ENCODE measurements at regions not wholly inside any gene's neighbourhood (a gene's known extent, or its start where the extent isn't known, plus 50 kb on each side); places are given as distances from the start of the nearest gene placed in this dataset.

DNA sequence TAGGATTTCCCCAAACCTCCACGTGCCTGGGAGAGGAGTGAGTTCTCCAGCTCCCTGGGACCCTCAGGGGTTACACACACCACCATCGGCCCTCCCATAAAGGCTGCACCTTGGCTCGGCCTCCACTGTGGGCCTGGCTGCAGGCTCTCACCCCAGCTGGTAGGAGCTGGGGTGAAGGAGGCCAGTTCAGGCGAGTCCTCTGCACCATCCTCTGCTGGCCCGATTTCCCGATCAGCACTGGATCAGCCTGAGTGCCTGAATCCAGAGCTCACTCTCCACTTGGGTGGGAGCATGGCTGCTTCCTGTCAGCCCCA, 115.1 kb upstream of the RET start:
- no peak overlapping the region for H3K27ac ChIP-seq (ENCODE audit: poor library complexity, severe bottlenecking)
- no peaks in the 10 kb centered on the region for H3K4me1 ChIP-seq (ENCODE audit: insufficient read depth, poor library complexity, severe bottlenecking)
- DNase-seq (ENCODE audit: low spot score): peak; percentile 42
- H3K36me3 ChIP-seq (ENCODE audit: low read depth): no peaks in the 10 kb centered on the region
- ATAC-seq (ENCODE audit: low read depth): no peak
- H3K4me3 ChIP-seq (ENCODE audit: severe bottlenecking): no peak overlapping the region
- TF ChIP-seq, protein P1, sequence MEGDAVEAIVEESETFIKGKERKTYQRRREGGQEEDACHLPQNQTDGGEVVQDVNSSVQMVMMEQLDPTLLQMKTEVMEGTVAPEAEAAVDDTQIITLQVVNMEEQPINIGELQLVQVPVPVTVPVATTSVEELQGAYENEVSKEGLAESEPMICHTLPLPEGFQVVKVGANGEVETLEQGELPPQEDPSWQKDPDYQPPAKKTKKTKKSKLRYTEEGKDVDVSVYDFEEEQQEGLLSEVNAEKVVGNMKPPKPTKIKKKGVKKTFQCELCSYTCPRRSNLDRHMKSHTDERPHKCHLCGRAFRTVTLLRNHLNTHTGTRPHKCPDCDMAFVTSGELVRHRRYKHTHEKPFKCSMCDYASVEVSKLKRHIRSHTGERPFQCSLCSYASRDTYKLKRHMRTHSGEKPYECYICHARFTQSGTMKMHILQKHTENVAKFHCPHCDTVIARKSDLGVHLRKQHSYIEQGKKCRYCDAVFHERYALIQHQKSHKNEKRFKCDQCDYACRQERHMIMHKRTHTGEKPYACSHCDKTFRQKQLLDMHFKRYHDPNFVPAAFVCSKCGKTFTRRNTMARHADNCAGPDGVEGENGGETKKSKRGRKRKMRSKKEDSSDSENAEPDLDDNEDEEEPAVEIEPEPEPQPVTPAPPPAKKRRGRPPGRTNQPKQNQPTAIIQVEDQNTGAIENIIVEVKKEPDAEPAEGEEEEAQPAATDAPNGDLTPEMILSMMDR (IDR thresholded peaks at IDR 0.05; ENCODE audit: poor library complexity, severe bottlenecking): no peak
- no peaks in the 10 kb centered on the region for H3K9me3 ChIP-seq (ENCODE audit: severe bottlenecking)
- H3K27me3 ChIP-seq (ENCODE audit: insufficient read depth, poor library complexity, severe bottlenecking): no peaks in the 10 kb centered on the region

DNA sequence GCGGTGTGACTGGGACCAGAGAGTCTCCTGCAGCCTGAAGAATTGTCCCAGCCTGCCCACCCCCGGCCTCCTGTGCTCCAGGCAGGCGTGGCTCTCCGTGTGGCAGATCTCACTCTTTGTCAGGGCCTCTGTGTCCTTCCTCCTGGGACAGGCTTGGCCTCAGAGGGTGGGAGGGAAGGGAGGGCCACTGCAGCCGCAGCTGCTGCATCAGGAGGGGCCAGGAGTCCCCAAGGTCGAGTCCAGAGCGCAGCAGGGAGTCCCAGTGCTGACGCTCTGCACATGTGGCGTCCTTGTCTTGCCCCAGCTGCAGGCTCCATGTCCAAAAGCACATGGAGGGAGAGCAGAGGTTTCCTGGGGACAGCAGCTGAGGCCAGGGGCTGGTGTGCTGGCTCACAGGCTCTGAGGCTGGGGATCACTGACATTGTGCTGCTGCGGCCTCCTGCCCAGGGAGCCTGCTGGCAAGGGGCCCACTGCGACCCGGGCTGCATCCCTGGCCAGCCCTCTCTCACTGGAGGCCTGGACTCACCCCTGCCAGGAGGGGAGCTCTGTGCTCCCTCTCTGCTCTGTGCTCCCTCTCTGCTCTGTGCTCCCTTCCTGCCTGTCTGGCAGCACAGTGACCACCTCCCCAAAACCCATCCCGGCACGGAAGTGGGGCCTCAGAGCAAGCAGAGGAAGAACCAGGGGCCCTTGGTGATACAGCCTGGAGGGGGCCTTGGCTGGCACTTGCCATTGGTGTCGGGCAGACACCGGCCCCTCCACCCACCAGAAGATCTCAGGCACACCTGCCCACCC, 114.6 kb upstream of the RET start:
- DNase-seq (ENCODE audit: low spot score) (peak; percentile 33), ATAC-seq (ENCODE audit: low read depth) (no peak)
- TF ChIP-seq, protein P1 (IDR thresholded peaks at IDR 0.05; ENCODE audit: poor library complexity, severe bottlenecking): no peak
- no peaks in the 10 kb centered on the region for H3K27me3 ChIP-seq (ENCODE audit: insufficient read depth, poor library complexity, severe bottlenecking)
- no peak overlapping the region for H3K4me3 ChIP-seq (ENCODE audit: severe bottlenecking)
- no peaks in the 10 kb centered on the region for H3K4me1 ChIP-seq (ENCODE audit: insufficient read depth, poor library complexity, severe bottlenecking)
- H3K27ac ChIP-seq (ENCODE audit: poor library complexity, severe bottlenecking): no peak overlapping the region
- H3K36me3 ChIP-seq (ENCODE audit: low read depth): no peaks in the 10 kb centered on the region
- no peaks in the 10 kb centered on the region for H3K9me3 ChIP-seq (ENCODE audit: severe bottlenecking)

DNA sequence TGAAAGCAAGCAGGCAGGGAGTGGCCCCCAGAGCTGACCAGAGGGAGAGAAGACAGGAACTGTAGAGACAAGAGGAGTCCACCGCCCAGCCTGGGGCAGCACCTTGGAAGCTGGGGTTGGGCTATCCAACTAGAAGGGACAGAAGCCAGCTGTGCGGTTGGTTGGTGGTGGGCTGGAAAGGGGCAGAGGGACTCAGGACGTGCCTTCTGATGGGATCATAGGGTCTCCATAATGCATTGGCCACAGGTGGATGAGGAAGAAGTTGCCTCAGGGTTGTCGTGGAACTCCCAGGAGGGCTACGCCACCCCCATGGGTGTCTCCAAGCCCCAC, 114.0 kb upstream of the RET start:
- ATAC-seq (ENCODE audit: low read depth): no peak
- H3K27ac ChIP-seq (ENCODE audit: poor library complexity, severe bottlenecking): no peak overlapping the region

DNA sequence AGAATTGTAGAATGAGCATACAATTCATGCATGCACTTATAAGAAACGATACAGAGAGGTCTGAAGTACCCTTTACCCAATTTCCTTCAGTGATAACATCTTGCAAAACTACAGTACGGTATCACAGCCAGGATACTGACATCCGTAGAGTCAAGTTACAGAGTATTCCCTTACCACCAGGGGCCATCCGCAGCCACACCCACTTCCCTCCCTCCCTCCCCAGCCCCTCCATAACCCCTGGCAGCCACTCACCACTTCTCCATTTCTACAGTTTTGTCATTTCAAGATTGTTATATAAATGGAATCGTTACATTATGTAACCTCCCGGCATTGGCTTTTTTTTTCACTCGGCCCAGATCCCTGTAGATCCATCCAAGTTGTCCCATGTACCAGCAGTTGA, 113.6 kb upstream of the RET start:
- DNase-seq (ENCODE audit: low spot score): no peak
- no peak for ATAC-seq (ENCODE audit: low read depth)
- no peak overlapping the region for H3K4me3 ChIP-seq (ENCODE audit: severe bottlenecking)
- no peaks in the 10 kb centered on the region for H3K27me3 ChIP-seq (ENCODE audit: insufficient read depth, poor library complexity, severe bottlenecking)
- H3K27ac ChIP-seq (ENCODE audit: poor library complexity, severe bottlenecking): no peak overlapping the region
- TF ChIP-seq, protein P1 (IDR thresholded peaks at IDR 0.05; ENCODE audit: poor library complexity, severe bottlenecking): no peak
- no peaks in the 10 kb centered on the region for H3K9me3 ChIP-seq (ENCODE audit: severe bottlenecking)
- H3K36me3 ChIP-seq (ENCODE audit: low read depth): no peaks in the 10 kb centered on the region
- H3K4me1 ChIP-seq (ENCODE audit: insufficient read depth, poor library complexity, severe bottlenecking): no peaks in the 10 kb centered on the region

More for the DNA sequence above, 114.0 kb upstream of the RET start:
- Histone ChIP-seq H3K27me3 (ENCODE audit: insufficient read depth, poor library complexity, severe bottlenecking) (no peaks in the 10 kb centered on the region), H3K4me3 (ENCODE audit: severe bottlenecking) (no peak overlapping the region), H3K36me3 (ENCODE audit: low read depth) (no peaks in the 10 kb centered on the region), H3K9me3 (ENCODE audit: severe bottlenecking) (no peaks in the 10 kb centered on the region), H3K4me1 (ENCODE audit: insufficient read depth, poor library complexity, severe bottlenecking) (no peaks in the 10 kb centered on the region)
- DNase-seq (ENCODE audit: low spot score): peak; percentile 35
- TF ChIP-seq, protein P1 (IDR thresholded peaks at IDR 0.05; ENCODE audit: poor library complexity, severe bottlenecking): no peak

DNA sequence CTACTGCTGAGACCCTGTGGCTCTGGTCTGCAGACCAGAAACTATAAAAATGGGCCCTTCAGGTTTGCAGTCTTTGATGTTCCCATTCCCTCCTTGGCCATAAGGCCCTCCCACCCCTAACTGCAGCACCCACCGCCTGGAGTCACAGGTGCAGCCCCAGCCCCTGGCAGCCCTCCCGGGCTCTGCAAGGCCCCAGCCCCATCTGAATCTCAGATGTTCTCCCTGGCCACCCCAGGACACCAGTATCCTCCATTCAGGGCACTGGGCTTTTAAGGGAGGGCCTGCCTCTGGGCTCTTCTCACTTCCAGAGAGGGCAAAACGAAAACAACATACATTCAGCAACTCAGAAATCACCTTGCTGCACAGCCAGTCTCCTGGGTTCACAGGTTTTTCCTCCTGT, 107.7 kb upstream of the RET start:
- Histone ChIP-seq H3K4me1 (ENCODE audit: insufficient read depth, poor library complexity, severe bottlenecking) (no peaks in the 10 kb centered on the region), H3K36me3 (ENCODE audit: low read depth) (no peaks in the 10 kb centered on the region), H3K4me3 (ENCODE audit: severe bottlenecking) (no peak overlapping the region), H3K27ac (ENCODE audit: poor library complexity, severe bottlenecking) (no peak overlapping the region), H3K9me3 (ENCODE audit: severe bottlenecking) (no peaks in the 10 kb centered on the region), H3K27me3 (ENCODE audit: insufficient read depth, poor library complexity, severe bottlenecking) (no peaks in the 10 kb centered on the region)
- TF ChIP-seq, protein P1 (IDR thresholded peaks at IDR 0.05; ENCODE audit: poor library complexity, severe bottlenecking): no peak
- peak; percentile 14 for DNase-seq (ENCODE audit: low spot score)
- ATAC-seq (ENCODE audit: low read depth): no peak

Measured in RWPE2 (cell line).